ENCODE measurements at regions not wholly inside any gene's neighbourhood (a gene's known extent, or its start where the extent isn't known, plus 50 kb on each side); places are given as distances from the start of the nearest gene placed in this dataset.

DNA sequence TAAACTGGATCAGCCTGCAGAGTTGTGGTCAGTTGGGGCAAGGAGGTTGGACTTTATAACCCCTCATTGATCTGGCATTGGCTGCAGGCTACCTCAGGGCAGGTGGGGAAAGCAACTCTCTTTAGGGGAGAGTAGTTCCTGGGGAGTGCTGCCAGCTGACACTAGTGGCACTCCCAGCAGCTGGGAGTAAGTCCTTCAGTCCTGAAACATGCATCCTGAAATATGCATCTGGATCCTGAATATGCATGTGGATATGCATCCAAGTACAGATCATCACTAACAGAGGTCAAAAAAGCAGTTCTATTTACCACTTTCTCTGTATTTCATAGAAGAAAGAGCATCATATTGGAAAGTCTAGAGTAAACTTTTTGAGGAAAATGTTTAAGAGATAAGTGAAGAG is 350.8 kb downstream of the EPM2A start:
- Histone ChIP-seq H3K9me2 (replicated peaks; ENCODE audit: control insufficient read depth, low read length) (no peaks in the 10 kb centered on the region), H3K4me3 (ENCODE audit: low read length) (no peak overlapping the region), H3K27me3 (ENCODE audit: control insufficient read depth, low read length) (no peaks in the 10 kb centered on the region), H3K36me3 (ENCODE audit: control insufficient read depth, low read length) (no peaks in the 10 kb centered on the region), H3K9me3 (ENCODE audit: control insufficient read depth, insufficient read depth, low read length) (no peaks in the 10 kb centered on the region), H3K4me1 (ENCODE audit: control insufficient read depth, low read length) (no peaks in the 10 kb centered on the region), H4K20me1 (ENCODE audit: control insufficient read depth, insufficient read depth, low read depth, low read length) (no peaks in the 10 kb centered on the region), H3K4me2 (ENCODE audit: low read length) (no peak overlapping the region), H3F3A (ENCODE audit: control insufficient read depth, insufficient read depth) (no peaks in the 10 kb centered on the region), H3K27ac (ENCODE audit: low read depth, low read length) (no peak overlapping the region), H3K79me2 (ENCODE audit: control insufficient read depth, low read length) (no peaks in the 10 kb centered on the region)
- TF ChIP-seq, protein P1, sequence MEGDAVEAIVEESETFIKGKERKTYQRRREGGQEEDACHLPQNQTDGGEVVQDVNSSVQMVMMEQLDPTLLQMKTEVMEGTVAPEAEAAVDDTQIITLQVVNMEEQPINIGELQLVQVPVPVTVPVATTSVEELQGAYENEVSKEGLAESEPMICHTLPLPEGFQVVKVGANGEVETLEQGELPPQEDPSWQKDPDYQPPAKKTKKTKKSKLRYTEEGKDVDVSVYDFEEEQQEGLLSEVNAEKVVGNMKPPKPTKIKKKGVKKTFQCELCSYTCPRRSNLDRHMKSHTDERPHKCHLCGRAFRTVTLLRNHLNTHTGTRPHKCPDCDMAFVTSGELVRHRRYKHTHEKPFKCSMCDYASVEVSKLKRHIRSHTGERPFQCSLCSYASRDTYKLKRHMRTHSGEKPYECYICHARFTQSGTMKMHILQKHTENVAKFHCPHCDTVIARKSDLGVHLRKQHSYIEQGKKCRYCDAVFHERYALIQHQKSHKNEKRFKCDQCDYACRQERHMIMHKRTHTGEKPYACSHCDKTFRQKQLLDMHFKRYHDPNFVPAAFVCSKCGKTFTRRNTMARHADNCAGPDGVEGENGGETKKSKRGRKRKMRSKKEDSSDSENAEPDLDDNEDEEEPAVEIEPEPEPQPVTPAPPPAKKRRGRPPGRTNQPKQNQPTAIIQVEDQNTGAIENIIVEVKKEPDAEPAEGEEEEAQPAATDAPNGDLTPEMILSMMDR (IDR thresholded peaks at IDR 0.05; ENCODE audit: low read depth, low read length, poor library complexity, severe bottlenecking) = no peak
- no peak for TF ChIP-seq EZH2phosphoT487 (IDR thresholded peaks at IDR 0.05; ENCODE audit: borderline replicate concordance, low read length)

DNA sequence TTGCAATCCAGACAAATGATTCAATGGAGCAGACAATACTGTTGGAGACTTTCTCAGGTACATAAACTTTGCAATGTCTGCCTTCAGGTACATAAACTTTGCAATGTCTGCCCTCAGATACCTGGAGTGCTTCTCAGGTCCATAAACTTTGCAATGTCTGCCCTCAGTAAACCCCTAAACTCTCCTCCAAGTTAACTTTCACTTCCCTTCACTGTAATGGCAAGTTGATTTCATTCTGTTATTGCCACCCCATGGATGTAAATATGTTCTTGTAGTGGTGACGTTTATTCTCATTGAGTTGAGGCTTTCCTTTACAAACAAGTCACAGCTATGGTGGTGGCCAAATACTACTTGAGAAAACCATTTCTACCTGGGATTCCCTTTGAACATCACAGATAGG is 338.8 kb downstream of the EPM2A start:
- no peaks in the 10 kb centered on the region for H4K20me1 ChIP-seq (ENCODE audit: control insufficient read depth, insufficient read depth, low read depth, low read length)

DNA sequence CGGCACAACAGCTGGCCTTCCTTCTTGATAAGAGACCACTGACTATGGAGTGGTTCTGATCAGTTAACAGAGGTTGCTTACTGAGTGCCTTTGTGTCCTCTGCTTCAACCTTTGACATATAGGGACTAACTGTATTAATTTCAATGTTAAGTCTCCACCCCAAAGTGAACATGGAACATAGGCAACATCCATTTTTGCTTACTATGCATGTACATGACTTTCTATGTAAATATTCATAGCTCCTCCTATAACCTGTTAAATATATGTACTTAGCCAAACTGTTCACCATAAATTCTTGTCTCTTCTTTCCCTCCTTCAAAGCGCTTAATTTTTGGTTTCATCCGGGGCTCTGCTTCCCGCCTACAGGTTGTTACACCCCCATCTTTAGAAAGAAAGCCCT is 334.8 kb downstream of the EPM2A start:
- Histone ChIP-seq H3F3A (ENCODE audit: control insufficient read depth, insufficient read depth) (no peaks in the 10 kb centered on the region), H3K27me3 (ENCODE audit: control insufficient read depth, low read length) (no peaks in the 10 kb centered on the region), H4K20me1 (ENCODE audit: control insufficient read depth, insufficient read depth, low read depth, low read length) (no peaks in the 10 kb centered on the region), H3K4me1 (ENCODE audit: control insufficient read depth, low read length) (no peaks in the 10 kb centered on the region), H3K36me3 (ENCODE audit: control insufficient read depth, low read length) (no peaks in the 10 kb centered on the region), H3K4me2 (ENCODE audit: low read length) (no peak overlapping the region), H3K9me3 (ENCODE audit: control insufficient read depth, insufficient read depth, low read length) (no peaks in the 10 kb centered on the region), H3K4me3 (ENCODE audit: low read length) (no peak overlapping the region), H3K9me2 (replicated peaks; ENCODE audit: control insufficient read depth, low read length) (no peaks in the 10 kb centered on the region), H3K79me2 (ENCODE audit: control insufficient read depth, low read length) (no peaks in the 10 kb centered on the region), H3K27ac (ENCODE audit: low read depth, low read length) (no peak overlapping the region)
- TF ChIP-seq, protein P1 (IDR thresholded peaks at IDR 0.05; ENCODE audit: low read depth, low read length, poor library complexity, severe bottlenecking) = no peak
- no peak for TF ChIP-seq EZH2phosphoT487 (IDR thresholded peaks at IDR 0.05; ENCODE audit: borderline replicate concordance, low read length)

More for the DNA sequence above, 338.8 kb downstream of the EPM2A start:
- no peaks in the 10 kb centered on the region for H3K9me3 ChIP-seq (ENCODE audit: control insufficient read depth, insufficient read depth, low read length)
- TF ChIP-seq, protein P1 (IDR thresholded peaks at IDR 0.05; ENCODE audit: low read depth, low read length, poor library complexity, severe bottlenecking) = no peak
- no peak for TF ChIP-seq EZH2phosphoT487 (IDR thresholded peaks at IDR 0.05; ENCODE audit: borderline replicate concordance, low read length)
- no peaks in the 10 kb centered on the region for H3K9me2 ChIP-seq (replicated peaks; ENCODE audit: control insufficient read depth, low read length)
- H3K36me3 ChIP-seq (ENCODE audit: control insufficient read depth, low read length) = no peaks in the 10 kb centered on the region
- H3F3A ChIP-seq (ENCODE audit: control insufficient read depth, insufficient read depth) = no peaks in the 10 kb centered on the region
- no peak overlapping the region for H3K4me3 ChIP-seq (ENCODE audit: low read length)
- no peak overlapping the region for H3K27ac ChIP-seq (ENCODE audit: low read depth, low read length)
- no peaks in the 10 kb centered on the region for H3K79me2 ChIP-seq (ENCODE audit: control insufficient read depth, low read length)
- no peak overlapping the region for H3K4me2 ChIP-seq (ENCODE audit: low read length)
- H3K27me3 ChIP-seq (ENCODE audit: control insufficient read depth, low read length) = no peaks in the 10 kb centered on the region
- no peaks in the 10 kb centered on the region for H3K4me1 ChIP-seq (ENCODE audit: control insufficient read depth, low read length)
